A673 (cell line): ENCODE measurements at regions not wholly inside any gene's neighbourhood (a gene's known extent, or its start where the extent isn't known, plus 50 kb on each side); places are given as distances from the start of the nearest gene placed in this dataset.
"Not testable (repeated sequence)": the region's sequence is repeated elsewhere in the genome, so short reads cannot be mapped to it uniquely, and the experiment has no call there.

Experiments
- BruUV-seq: library from RNA; stranded (reverse); fragments of 400-500 nt; replicated peaks from 2 replicates; lab custom pipeline; 2021; lab: Mats Ljungman, UMichigan
- CTCF ChIA-PET: fragments of 300-600 bp; sonication (Branson Sonifier 250); formaldehyde crosslinking; loops from one replicate; lab custom pipeline; 2022; ENCODE audit warnings: antibody characterized with exemption; lab: Charles Lee
- POLR2A ChIA-PET: fragments of 300-600 bp; sonication (Branson Sonifier 250); formaldehyde crosslinking; loops from one replicate; lab custom pipeline; 2022; ENCODE audit warnings: antibody characterized with exemption; ENCODE audit not compliant: low non-redundant PET; lab: Charles Lee
- DNase-seq: peaks from one replicate; pipeline ENCODE4 v3.0.0-alpha.2; 2015; ENCODE audit warnings: low spot score
- H3K27ac ChIP-seq: fragments of 200-600 bp; sonication (generic); 2 replicates; pipeline ENCODE4 v1.5.1; 2016; ENCODE audit warnings: mixed run types, low read depth, mild to moderate bottlenecking, mixed read lengths, antibody characterized with exemption, low read length; ENCODE audit not compliant: poor library complexity, severe bottlenecking
- H3K27me3 ChIP-seq: fragments of 200-600 bp; sonication (generic); replicated peaks from 2 replicates; pipeline ENCODE4 v1.6.1; 2017; ENCODE audit warnings: mixed run types, low read depth, mild to moderate bottlenecking, mixed read lengths, antibody characterized with exemption, low read length; ENCODE audit not compliant: insufficient read depth, poor library complexity
- H3K36me3 ChIP-seq: fragments of 200-600 bp; sonication (generic); 2 replicates; pipeline ENCODE4 v1.6.1; 2016; ENCODE audit warnings: mixed run types, mild to moderate bottlenecking, mixed read lengths, antibody characterized with exemption, low read length; ENCODE audit not compliant: insufficient read depth, poor library complexity, severe bottlenecking
- H3K4me1 ChIP-seq: fragments of 200-600 bp; sonication (generic); 2 replicates; pipeline ENCODE4 v1.6.1; 2017; ENCODE audit warnings: mixed run types, mild to moderate bottlenecking, mixed read lengths, antibody characterized with exemption, low read length; ENCODE audit not compliant: insufficient read depth, poor library complexity, severe bottlenecking
- H3K4me3 ChIP-seq: fragments of 200-600 bp; sonication (generic); 2 replicates; pipeline ENCODE4 v1.5.1; 2016; ENCODE audit warnings: low read depth, mixed run types, mild to moderate bottlenecking, mixed read lengths, low read length; ENCODE audit not compliant: poor library complexity, severe bottlenecking
- H3K9me3 ChIP-seq: fragments of 200-600 bp; sonication (generic); 2 replicates; pipeline ENCODE4 v1.6.1; 2016; ENCODE audit warnings: mixed run types, low read depth, mild to moderate bottlenecking, mixed read lengths, antibody characterized with exemption, low read length; ENCODE audit not compliant: poor library complexity, severe bottlenecking
- CTCF ChIP-seq: fragments of 300-800, 200-600 bp; sonication (generic); conservative IDR thresholded peaks from 2 replicates; pipeline ENCODE4 v1.5.1; 2017; ENCODE audit warnings: low read depth, mild to moderate bottlenecking, antibody characterized with exemption, low read length, moderate library complexity, mixed read lengths
- EZH2 ChIP-seq: fragments of 200-600 bp; sonication (generic); IDR thresholded peaks from 2 replicates; pipeline ENCODE4 v1.6.1; 2017; ENCODE audit warnings: borderline replicate concordance, low read depth, mild to moderate bottlenecking, mixed read lengths, antibody characterized with exemption, low read length; ENCODE audit not compliant: poor library complexity, severe bottlenecking
- intact Hi-C: fragments of 100-400 bp; cut with micrococcal nuclease; formaldehyde crosslinking; loops from one replicate; pipeline ENCODE4 v1.10.0; 2022; ENCODE audit not compliant: unreplicated experiment

DNA sequence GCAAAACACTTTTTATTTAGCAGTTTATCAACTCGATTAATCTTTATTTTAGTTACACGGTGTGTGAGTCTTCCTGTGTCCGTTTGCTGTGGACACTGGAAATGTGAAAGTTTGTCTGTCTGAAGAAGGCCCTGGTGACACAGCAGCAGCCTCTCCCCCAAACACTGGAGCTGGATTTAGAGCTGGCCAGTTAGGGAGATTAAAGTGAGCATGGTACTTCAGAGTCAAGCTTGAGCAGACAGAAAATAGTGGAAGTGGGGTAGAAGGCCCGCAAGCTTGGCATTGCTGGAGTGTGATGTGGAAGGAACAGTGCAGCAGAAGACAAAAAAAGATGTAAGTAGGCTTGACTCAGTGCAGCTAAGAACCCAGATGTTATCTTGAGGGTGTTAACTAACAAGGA lies 85.9 kb downstream of the POM121L12 start:
- intact Hi-C loops = no loop called here
- no peaks in the 10 kb centered on the region for H3K4me1 ChIP-seq
- no TSS peak for BruUV-seq
- H3K4me3 ChIP-seq = no peak overlapping the region
- no peaks in the 10 kb centered on the region for H3K27me3 ChIP-seq
- TF ChIP-seq EZH2 = no peak
- TF ChIP-seq CTCF = no peak
- ChIA-PET POLR2A (no interaction called here), CTCF (no interaction called here)
- H3K27ac ChIP-seq = no peak overlapping the region
- H3K36me3 ChIP-seq = no peaks in the 10 kb centered on the region
- peaks cover 14% of the 10 kb centered on the region for H3K9me3 ChIP-seq
- no peak for DNase-seq

GRCh38 chr7:53131697-53132096 lies 96.3 kb downstream of the POM121L12 start:
- POLR2A ChIA-PET = no interaction called here
- no peak for TF ChIP-seq CTCF
- TF ChIP-seq EZH2 = no peak
- intact Hi-C loops = no loop called here

DNA sequence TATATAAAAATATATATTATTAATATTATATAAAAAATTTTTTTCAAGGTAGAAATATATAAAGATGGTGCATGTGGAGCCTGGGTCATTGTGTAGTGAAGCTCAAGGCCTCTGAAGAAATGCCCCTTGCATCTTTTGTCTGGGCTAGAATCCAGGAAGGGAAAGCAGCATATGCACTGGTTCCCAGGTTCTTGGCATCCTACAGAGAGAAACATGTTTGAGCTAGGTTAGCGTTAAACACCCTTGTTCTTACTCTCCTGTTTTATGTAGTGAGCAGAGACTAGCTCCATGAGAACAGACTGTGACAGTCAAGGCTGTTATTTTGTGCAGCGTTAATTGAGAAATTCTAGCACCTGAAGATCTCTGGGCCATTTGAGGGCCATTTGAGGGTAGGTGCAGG lies 116.1 kb downstream of the POM121L12 start:
- Histone ChIP-seq H3K4me1 (no peaks in the 10 kb centered on the region), H3K36me3 (no peaks in the 10 kb centered on the region), H3K9me3 (peaks cover 24% of the 10 kb centered on the region), H3K27me3 (no peaks in the 10 kb centered on the region), H3K4me3 (no peak overlapping the region), H3K27ac (no peak overlapping the region)
- POLR2A ChIA-PET = no interaction called here
- intact Hi-C loops = no loop called here
- CTCF ChIA-PET = no interaction called here
- DNase-seq = no peak
- no TSS peak for BruUV-seq
- TF ChIP-seq CTCF (no peak), EZH2 (no peak)

More at GRCh38 chr7:53131697-53132096, 96.3 kb downstream of the POM121L12 start:
- DNase-seq = no peak
- Histone ChIP-seq H3K27ac (no peak overlapping the region), H3K9me3 (no peaks in the 10 kb centered on the region), H3K4me1 (no peaks in the 10 kb centered on the region), H3K27me3 (no peaks in the 10 kb centered on the region), H3K4me3 (no peak overlapping the region), H3K36me3 (no peaks in the 10 kb centered on the region)
- CTCF ChIA-PET = no interaction called here
- no TSS peak for BruUV-seq

DNA sequence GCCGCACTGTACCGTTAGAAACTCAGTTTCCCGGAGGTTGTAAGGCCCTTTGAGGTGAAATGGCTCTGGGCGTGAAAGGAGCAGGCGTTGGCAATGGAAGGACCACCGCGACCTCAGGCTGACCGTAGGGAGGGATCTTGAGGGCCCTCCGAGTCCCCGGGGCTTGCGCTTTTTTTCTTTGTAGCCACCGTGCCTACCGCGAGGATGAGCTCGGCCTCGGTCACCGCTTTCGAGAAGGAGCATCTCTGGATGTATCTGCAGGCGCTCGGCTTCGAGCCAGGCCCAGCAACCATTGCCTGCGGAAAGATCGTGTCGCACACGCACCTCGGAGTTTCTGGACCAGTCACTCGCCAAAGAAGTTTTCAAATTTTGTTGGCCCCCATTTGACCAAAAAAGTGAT lies 151.8 kb downstream of the POM121L12 start:
- H3K27ac ChIP-seq, DNase-seq, BruUV-seq, POLR2A ChIA-PET, H3K4me3 ChIP-seq, H3K27me3 ChIP-seq, H3K36me3 ChIP-seq, CTCF ChIA-PET, H3K4me1 ChIP-seq, intact Hi-C loops: not testable (repeated sequence)
- H3K9me3 ChIP-seq = peaks cover 47% of the 10 kb centered on the region
